ENCODE measurements at regions not wholly inside any gene's neighbourhood (a gene's known extent, or its start where the extent isn't known, plus 50 kb on each side); places are given as distances from the start of the nearest gene placed in this dataset.

GRCh38 chr10:131396121-131397050 lies 84.9 kb upstream of the TCERG1L start:
- H3K27ac Mint-ChIP-seq (ENCODE audit: unreplicated experiment), result no peak overlapping the region
- TF ChIP-seq, protein P1, sequence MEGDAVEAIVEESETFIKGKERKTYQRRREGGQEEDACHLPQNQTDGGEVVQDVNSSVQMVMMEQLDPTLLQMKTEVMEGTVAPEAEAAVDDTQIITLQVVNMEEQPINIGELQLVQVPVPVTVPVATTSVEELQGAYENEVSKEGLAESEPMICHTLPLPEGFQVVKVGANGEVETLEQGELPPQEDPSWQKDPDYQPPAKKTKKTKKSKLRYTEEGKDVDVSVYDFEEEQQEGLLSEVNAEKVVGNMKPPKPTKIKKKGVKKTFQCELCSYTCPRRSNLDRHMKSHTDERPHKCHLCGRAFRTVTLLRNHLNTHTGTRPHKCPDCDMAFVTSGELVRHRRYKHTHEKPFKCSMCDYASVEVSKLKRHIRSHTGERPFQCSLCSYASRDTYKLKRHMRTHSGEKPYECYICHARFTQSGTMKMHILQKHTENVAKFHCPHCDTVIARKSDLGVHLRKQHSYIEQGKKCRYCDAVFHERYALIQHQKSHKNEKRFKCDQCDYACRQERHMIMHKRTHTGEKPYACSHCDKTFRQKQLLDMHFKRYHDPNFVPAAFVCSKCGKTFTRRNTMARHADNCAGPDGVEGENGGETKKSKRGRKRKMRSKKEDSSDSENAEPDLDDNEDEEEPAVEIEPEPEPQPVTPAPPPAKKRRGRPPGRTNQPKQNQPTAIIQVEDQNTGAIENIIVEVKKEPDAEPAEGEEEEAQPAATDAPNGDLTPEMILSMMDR (conservative IDR thresholded peaks at IDR 0.05), result peak; percentile 36
- no peak for DNase-seq (ENCODE audit: low read depth, low spot score)
- H3K4me1 Mint-ChIP-seq, result peaks cover 9% of the 10 kb centered on the region
- H3K36me3 Mint-ChIP-seq (ENCODE audit: low read depth), result no peaks in the 10 kb centered on the region
- H3K9me3 Mint-ChIP-seq, result no peaks in the 10 kb centered on the region
- peaks cover 7% of the 10 kb centered on the region for H3K27me3 Mint-ChIP-seq (ENCODE audit: low read depth)
- no peak overlapping the region for H3K4me3 Mint-ChIP-seq

DNA sequence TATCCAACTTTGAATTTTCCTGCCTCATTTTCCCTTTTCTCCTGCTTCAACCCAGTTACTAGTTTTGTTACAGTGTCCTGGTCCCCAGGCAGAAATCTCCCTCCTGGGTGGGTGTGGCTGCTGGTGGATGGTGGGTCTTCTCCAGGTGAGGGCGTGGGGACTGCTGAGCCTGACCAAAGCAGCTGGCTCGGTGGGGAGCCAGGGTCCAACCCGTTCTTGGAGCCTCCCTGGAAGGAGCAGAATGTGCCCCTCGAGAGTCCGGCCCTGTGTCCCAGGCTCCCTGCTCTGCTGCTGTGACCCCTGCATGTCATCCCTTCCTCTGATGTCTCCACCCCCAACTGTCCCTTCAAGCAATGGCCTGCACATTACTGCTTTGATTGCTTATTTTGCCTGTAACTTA lies 86.6 kb upstream of the TCERG1L start:
- H3K27ac Mint-ChIP-seq (ENCODE audit: unreplicated experiment), result no peak overlapping the region
- TF ChIP-seq, protein P1 (conservative IDR thresholded peaks at IDR 0.05), result no peak

GRCh38 chr10:131399981-131400380 lies 88.5 kb upstream of the TCERG1L start:
- Mint-ChIP-seq H3K27me3 (ENCODE audit: low read depth) (peaks cover 16% of the 10 kb centered on the region), H3K27ac (ENCODE audit: unreplicated experiment) (no peak overlapping the region), H3K9me3 (no peaks in the 10 kb centered on the region), H3K4me3 (no peak overlapping the region), H3K4me1 (peaks cover 23% of the 10 kb centered on the region), H3K36me3 (ENCODE audit: low read depth) (no peaks in the 10 kb centered on the region)
- no peak for DNase-seq (ENCODE audit: low read depth, low spot score)
- TF ChIP-seq, protein P1 (conservative IDR thresholded peaks at IDR 0.05), result no peak

More for the DNA sequence above, 86.6 kb upstream of the TCERG1L start:
- H3K4me1 Mint-ChIP-seq, result peaks cover 17% of the 10 kb centered on the region
- DNase-seq (ENCODE audit: low read depth, low spot score), result no peak
- H3K27me3 Mint-ChIP-seq (ENCODE audit: low read depth), result peaks cover 10% of the 10 kb centered on the region
- H3K36me3 Mint-ChIP-seq (ENCODE audit: low read depth), result no peaks in the 10 kb centered on the region
- H3K9me3 Mint-ChIP-seq, result no peaks in the 10 kb centered on the region
- no peak overlapping the region for H3K4me3 Mint-ChIP-seq

- Mint-ChIP-seq H3K36me3 (ENCODE audit: low read depth) (no peaks in the 10 kb centered on the region), H3K9me3 (no peaks in the 10 kb centered on the region), H3K4me3 (no peak overlapping the region), H3K4me1 (peaks cover 23% of the 10 kb centered on the region), H3K27ac (ENCODE audit: unreplicated experiment) (no peak overlapping the region), H3K27me3 (ENCODE audit: low read depth) (peaks cover 16% of the 10 kb centered on the region)
- no peak for DNase-seq (ENCODE audit: low read depth, low spot score)
- TF ChIP-seq, protein P1 (conservative IDR thresholded peaks at IDR 0.05), result no peak
Measured at GRCh38 chr10:131400513-131400912, 89.0 kb upstream of the TCERG1L start.

DNA sequence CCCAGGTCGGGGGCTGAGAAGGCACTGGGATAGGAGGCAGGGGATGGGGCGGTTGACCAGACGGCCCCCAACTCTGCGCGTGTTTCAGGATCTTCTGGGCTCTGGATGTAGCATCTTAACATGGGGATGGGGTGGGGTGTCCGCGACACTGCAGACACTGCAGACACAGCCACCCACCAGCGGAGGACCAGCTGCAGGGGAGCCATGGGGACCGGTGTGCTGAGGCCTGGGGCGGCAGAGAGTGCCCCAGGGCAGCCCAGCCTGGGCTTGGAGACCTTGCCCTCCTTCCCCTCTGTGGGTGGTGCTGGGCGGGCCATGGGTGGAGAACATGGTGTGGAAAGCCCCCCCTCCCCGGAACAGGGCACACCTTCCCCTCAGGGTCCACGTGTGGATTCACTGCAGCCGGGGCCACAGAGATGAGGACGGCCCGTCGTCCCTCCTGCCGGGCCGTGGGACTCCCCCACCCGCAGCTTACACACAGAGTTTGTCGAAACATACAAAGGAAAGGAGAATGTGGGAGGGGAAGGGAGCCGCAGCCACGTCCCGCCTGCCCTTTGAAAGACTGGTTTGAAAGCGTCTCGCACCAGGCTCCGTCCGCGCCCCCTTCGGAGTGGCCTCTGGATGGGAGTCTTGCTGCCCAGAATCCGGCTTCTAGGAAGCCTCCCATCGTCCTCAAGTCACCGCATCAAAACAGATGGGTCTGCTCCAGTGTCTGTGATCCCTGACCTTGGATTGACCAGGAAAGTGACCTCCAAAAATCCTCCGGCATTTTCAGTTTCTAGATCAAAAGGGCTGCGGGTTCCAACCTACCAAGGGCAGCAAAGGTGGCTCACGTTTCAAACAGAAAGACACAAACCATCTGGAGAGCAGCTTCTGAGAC lies 91.5 kb upstream of the TCERG1L start:
- Mint-ChIP-seq H3K4me3 (no peak overlapping the region), H3K27me3 (ENCODE audit: low read depth) (peaks cover 12% of the 10 kb centered on the region), H3K4me1 (peaks cover 23% of the 10 kb centered on the region), H3K27ac (ENCODE audit: unreplicated experiment) (no peak overlapping the region), H3K9me3 (no peaks in the 10 kb centered on the region), H3K36me3 (ENCODE audit: low read depth) (no peaks in the 10 kb centered on the region)
- no peak for DNase-seq (ENCODE audit: low read depth, low spot score)
- TF ChIP-seq, protein P1 (conservative IDR thresholded peaks at IDR 0.05), result no peak

Data from neural crest cell (in vitro differentiated cells).